ENCODE measurements at regions not wholly inside any gene's neighbourhood (a gene's known extent, or its start where the extent isn't known, plus 50 kb on each side); places are given as distances from the start of the nearest gene placed in this dataset.
"Not testable (repeated sequence)": the region's sequence is repeated elsewhere in the genome, so short reads cannot be mapped to it uniquely, and the experiment has no call there.

- no peak for DNase-seq (ENCODE audit: low spot score)
Measured at GRCh38 chr18:34280000-34280399, 55.3 kb upstream of the NOL4 start.

GRCh38 chr18:34280653-34281052 is 55.9 kb upstream of the NOL4 start:
- no peak for DNase-seq (ENCODE audit: low spot score)

- DNase-seq (ENCODE audit: low spot score) = no peak
Measured at GRCh38 chr18:34281290-34281689, 56.6 kb upstream of the NOL4 start.

GRCh38 chr18:34281722-34282121 is 57.0 kb upstream of the NOL4 start:
- DNase-seq (ENCODE audit: low spot score) = no peak

- no peak for DNase-seq (ENCODE audit: low spot score)
Measured at GRCh38 chr18:34283506-34283905, 58.8 kb upstream of the NOL4 start.

GRCh38 chr18:34287825-34288224 is 63.1 kb upstream of the NOL4 start:
- DNase-seq (ENCODE audit: low spot score) = no peak

GRCh38 chr18:34292594-34292993 is 67.9 kb upstream of the NOL4 start:
- no peak for DNase-seq (ENCODE audit: low spot score)

- DNase-seq (ENCODE audit: low spot score) = no peak
Measured at GRCh38 chr18:34297287-34297686, 72.6 kb upstream of the NOL4 start.

GRCh38 chr18:34299828-34300227 is 75.1 kb upstream of the NOL4 start:
- DNase-seq (ENCODE audit: low spot score) = no peak

GRCh38 chr18:34311468-34311867 is 86.8 kb upstream of the NOL4 start:
- no peak for DNase-seq (ENCODE audit: low spot score)

- DNase-seq (ENCODE audit: low spot score) = no peak
Measured at GRCh38 chr18:34314847-34315246, 90.1 kb upstream of the NOL4 start.

- DNase-seq (ENCODE audit: low spot score) = no peak
Measured at GRCh38 chr18:34315591-34316352, 91.1 kb upstream of the NOL4 start.

- no peak for DNase-seq (ENCODE audit: low spot score)
Measured at GRCh38 chr18:34320267-34320666, 95.6 kb upstream of the NOL4 start.

- no peak for DNase-seq (ENCODE audit: low spot score)
Measured at GRCh38 chr18:34321066-34321465, 96.4 kb upstream of the NOL4 start.

- DNase-seq (ENCODE audit: low spot score) = peak; percentile 77
Measured at GRCh38 chr18:34322365-34323289, 97.9 kb upstream of the NOL4 start.

- DNase-seq (ENCODE audit: low spot score) = no peak
Measured at GRCh38 chr18:34329840-34330239, 105.1 kb upstream of the NOL4 start.

- no peak for DNase-seq (ENCODE audit: low spot score)
Measured at GRCh38 chr18:34330308-34330707, 105.6 kb upstream of the NOL4 start.

GRCh38 chr18:34330907-34331306 is 106.2 kb upstream of the NOL4 start:
- not testable (repeated sequence) for DNase-seq (ENCODE audit: low spot score)

- not testable (repeated sequence) for DNase-seq (ENCODE audit: low spot score)
Measured at GRCh38 chr18:34331343-34331742, 106.6 kb upstream of the NOL4 start.

- no peak for DNase-seq (ENCODE audit: low spot score)
Measured at GRCh38 chr18:34339155-34339554, 114.4 kb upstream of the NOL4 start.

- no peak for DNase-seq (ENCODE audit: low spot score)
Measured at GRCh38 chr18:34342960-34343359, 118.2 kb upstream of the NOL4 start.

GRCh38 chr18:34345738-34346137 is 121.0 kb upstream of the NOL4 start:
- no peak for DNase-seq (ENCODE audit: low spot score)

GRCh38 chr18:34350778-34351177 is 126.1 kb upstream of the NOL4 start:
- no peak for DNase-seq (ENCODE audit: low spot score)

Measured in umbilical cord (tissue), 1 donor.